RWPE2 (cell line): ENCODE measurements at regions not wholly inside any gene's neighbourhood (a gene's known extent, or its start where the extent isn't known, plus 50 kb on each side); places are given as distances from the start of the nearest gene placed in this dataset.

Source experiments
- ATAC-seq: fragments of 200-7000 bp; cut with Tn5 transposase; 3 replicates; pipeline ENCODE4 v1.9.1; 2021; ENCODE audit warnings: low read depth
- DNase-seq: peaks from one replicate; pipeline ENCODE4 v3.0.0-alpha.2; 2020; ENCODE audit warnings: low spot score
- H3K27ac ChIP-seq: fragments of 450-650 bp; 2 replicates; pipeline ENCODE4 v1.5.1; 2017; ENCODE audit warnings: mild to moderate bottlenecking; ENCODE audit not compliant: poor library complexity, severe bottlenecking
- H3K27me3 ChIP-seq: fragments of 250-450 bp; sonication (Bioruptor Pico); 2 replicates; pipeline ENCODE4 v1.5.1; 2021; ENCODE audit warnings: mild to moderate bottlenecking, moderate library complexity; ENCODE audit not compliant: insufficient read depth, poor library complexity, severe bottlenecking
- H3K36me3 ChIP-seq: fragments of 250-450 bp; sonication (Bioruptor Pico); 2 replicates; pipeline ENCODE4 v1.5.1; 2020; ENCODE audit warnings: low read depth, mild to moderate bottlenecking, moderate library complexity
- H3K4me1 ChIP-seq: fragments of 250-450 bp; sonication (Bioruptor Pico); 2 replicates; pipeline ENCODE4 v1.5.1; 2021; ENCODE audit warnings: mild to moderate bottlenecking, moderate library complexity; ENCODE audit not compliant: insufficient read depth, poor library complexity, severe bottlenecking
- H3K4me3 ChIP-seq: fragments of 250-450 bp; sonication (Bioruptor Pico); 2 replicates; pipeline ENCODE4 v1.5.1; 2021; ENCODE audit warnings: mild to moderate bottlenecking, moderate library complexity; ENCODE audit not compliant: severe bottlenecking
- H3K9me3 ChIP-seq: fragments of 250-450 bp; sonication (Bioruptor Pico); 2 replicates; pipeline ENCODE4 v1.5.1; 2021; ENCODE audit warnings: mild to moderate bottlenecking, moderate library complexity; ENCODE audit not compliant: severe bottlenecking
- CTCF ChIP-seq: fragments of 450-650 bp; IDR thresholded peaks from one replicate; pipeline ENCODE4 v1.5.1; 2017; ENCODE audit warnings: mild to moderate bottlenecking, moderate library complexity; ENCODE audit not compliant: poor library complexity, severe bottlenecking

GRCh38 chr5:12119657-12120056 lies 215.4 kb upstream of the CTNND2 start:
- Histone ChIP-seq H3K4me1 (no peaks in the 10 kb centered on the region), H3K9me3 (no peaks in the 10 kb centered on the region), H3K36me3 (no peaks in the 10 kb centered on the region), H3K27ac (no peak overlapping the region), H3K27me3 (no peaks in the 10 kb centered on the region), H3K4me3 (no peak overlapping the region)
- DNase-seq: no peak
- TF ChIP-seq CTCF: no peak
- no peak for ATAC-seq

GRCh38 chr5:12114075-12114474 lies 209.8 kb upstream of the CTNND2 start:
- H3K27me3 ChIP-seq: no peaks in the 10 kb centered on the region
- H3K9me3 ChIP-seq: no peaks in the 10 kb centered on the region
- H3K4me1 ChIP-seq: no peaks in the 10 kb centered on the region
- no peak overlapping the region for H3K4me3 ChIP-seq
- H3K27ac ChIP-seq: no peak overlapping the region
- H3K36me3 ChIP-seq: no peaks in the 10 kb centered on the region
- TF ChIP-seq CTCF: no peak
- DNase-seq (no peak), ATAC-seq (no peak)

GRCh38 chr5:12113062-12113461 lies 208.8 kb upstream of the CTNND2 start:
- Histone ChIP-seq H3K27me3 (no peaks in the 10 kb centered on the region), H3K4me1 (no peaks in the 10 kb centered on the region), H3K4me3 (no peak overlapping the region), H3K9me3 (no peaks in the 10 kb centered on the region), H3K36me3 (no peaks in the 10 kb centered on the region), H3K27ac (no peak overlapping the region)
- DNase-seq (no peak), ATAC-seq (no peak)
- TF ChIP-seq CTCF: no peak

- no peaks in the 10 kb centered on the region for H3K36me3 ChIP-seq
- H3K9me3 ChIP-seq: no peaks in the 10 kb centered on the region
- H3K4me3 ChIP-seq: no peak overlapping the region
- ATAC-seq (no peak), DNase-seq (no peak)
- H3K4me1 ChIP-seq: no peaks in the 10 kb centered on the region
- no peak overlapping the region for H3K27ac ChIP-seq
- no peaks in the 10 kb centered on the region for H3K27me3 ChIP-seq
- TF ChIP-seq CTCF: no peak
These were observed 207.0 kb upstream of the CTNND2 start for GRCh38 chr5:12111261-12111660.

GRCh38 chr5:12110629-12111028 lies 206.4 kb upstream of the CTNND2 start:
- DNase-seq: no peak
- Histone ChIP-seq H3K4me3 (no peak overlapping the region), H3K27ac (no peak overlapping the region), H3K9me3 (no peaks in the 10 kb centered on the region), H3K4me1 (no peaks in the 10 kb centered on the region), H3K27me3 (no peaks in the 10 kb centered on the region), H3K36me3 (no peaks in the 10 kb centered on the region)
- TF ChIP-seq CTCF: no peak
- no peak for ATAC-seq
